Stimulated activated naive CD4-positive, alpha-beta T cell (primary cell): ENCODE measurements at regions not wholly inside any gene's neighbourhood (a gene's known extent, or its start where the extent isn't known, plus 50 kb on each side); places are given as distances from the start of the nearest gene placed in this dataset.

ENCODE experiments used
- DNase-seq, 6 experiments: peaks; one replicate each; lab custom pipeline; 2025; lab: John Stamatoyannopoulos, UW

DNA sequence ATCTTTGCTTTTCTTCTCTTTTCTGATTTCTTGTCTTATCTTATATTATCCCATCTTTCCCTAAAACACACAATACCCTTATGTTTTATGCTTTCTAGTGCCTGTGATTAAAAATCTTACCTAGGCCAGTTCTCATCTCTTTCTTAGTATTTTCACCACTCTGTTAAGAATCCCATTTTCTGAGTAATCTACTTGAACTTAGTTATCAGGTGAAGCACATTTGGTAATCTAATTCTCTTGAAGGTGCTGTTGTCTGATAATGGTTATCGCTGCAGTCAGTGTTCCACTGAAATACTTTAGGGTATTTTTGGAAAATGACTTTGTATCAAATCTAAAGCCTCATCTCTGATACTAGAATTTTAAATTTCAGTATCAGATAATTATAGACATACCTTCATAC, 192.5 kb upstream of the MAN1A1 start:
- DNase-seq: no peak

DNA sequence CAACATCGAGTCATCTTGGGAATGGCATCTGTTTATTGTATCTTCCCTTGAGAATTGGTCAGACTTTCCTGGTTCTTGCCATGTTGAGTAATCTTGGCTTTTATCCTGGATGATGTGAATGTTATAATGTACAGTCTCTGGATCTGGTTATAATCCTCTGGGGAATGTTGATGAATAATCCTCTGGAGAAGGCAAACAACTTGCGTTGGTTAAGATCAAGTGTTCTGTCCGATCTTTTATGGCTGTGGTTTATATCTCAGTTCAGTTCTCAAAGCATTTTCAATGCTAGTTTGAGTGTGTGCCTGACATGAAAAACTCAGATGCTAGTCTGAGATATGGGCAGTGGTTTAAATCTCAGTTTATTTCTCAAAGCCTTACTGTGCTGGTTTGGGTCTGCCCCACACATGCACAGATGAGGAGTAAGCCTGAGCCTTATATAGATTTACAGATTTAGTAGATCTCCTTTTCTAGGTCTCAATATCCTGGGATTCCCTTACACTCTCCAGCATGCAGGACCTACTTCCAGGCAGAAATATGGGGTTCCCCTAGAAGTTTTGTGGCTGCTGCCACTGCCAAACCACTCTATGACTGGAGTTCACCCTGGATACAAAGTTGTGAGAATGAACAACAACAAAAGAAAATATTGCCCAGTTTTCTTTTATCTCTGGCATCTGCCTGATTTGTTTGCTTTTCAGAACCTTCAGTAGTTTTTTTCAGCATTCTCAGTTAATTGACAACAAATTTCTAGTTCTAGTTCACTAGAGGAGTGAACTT, 191.8 kb upstream of the MAN1A1 start:
- no peak for DNase-seq

DNA sequence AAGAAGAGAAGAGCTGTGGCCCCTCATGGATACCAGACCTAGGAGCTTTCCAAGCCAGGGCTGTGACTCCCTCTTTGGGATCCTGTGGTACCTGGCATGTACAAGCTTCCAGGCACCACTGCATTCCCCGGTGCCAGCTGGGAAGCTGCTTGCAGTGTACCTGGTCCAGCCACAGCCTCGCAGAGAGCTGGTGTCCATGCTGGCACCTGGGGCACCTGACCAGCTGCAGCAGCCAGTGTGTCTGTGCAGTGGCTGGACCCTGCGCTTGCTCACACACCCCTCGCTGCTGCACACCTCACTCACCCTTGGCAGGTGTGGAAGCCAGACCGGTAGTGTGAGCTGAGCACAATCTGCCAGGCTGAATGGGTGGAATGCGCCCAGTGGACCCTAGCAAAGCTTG, 190.9 kb upstream of the MAN1A1 start:
- no peak for DNase-seq

DNA sequence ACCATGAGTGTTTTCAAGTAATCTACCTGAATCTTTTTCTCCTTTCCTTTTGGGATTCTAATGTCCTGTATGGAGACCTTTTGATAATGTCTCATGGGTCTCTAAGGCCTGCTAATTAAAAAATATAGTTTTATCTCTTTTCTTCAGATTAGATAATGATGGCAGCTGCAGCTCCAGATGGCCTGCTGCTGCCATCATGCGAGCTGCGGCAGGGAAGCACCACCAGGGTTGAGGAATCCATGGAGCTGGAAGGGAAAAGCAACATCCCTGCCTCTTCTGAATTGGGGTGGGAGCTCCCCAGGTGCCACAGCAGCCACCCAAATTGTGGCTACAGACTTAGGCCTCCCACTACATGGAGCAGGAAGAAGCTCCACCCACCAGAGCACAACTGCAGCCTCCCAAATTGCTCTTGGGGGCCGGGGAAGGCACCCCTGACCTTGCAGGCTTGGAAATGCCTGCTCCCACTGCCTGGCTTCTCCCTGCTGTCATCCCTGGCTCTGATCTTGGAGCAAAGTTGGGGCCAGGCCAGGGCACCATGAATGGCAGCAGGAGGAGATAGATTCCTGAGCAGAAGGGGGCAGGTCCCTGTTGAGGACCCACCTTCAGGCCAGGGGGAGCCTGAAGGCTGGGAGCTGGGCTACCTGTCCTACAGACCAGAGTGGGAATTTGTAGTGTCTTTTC, 189.6 kb upstream of the MAN1A1 start:
- no peak for DNase-seq

DNA sequence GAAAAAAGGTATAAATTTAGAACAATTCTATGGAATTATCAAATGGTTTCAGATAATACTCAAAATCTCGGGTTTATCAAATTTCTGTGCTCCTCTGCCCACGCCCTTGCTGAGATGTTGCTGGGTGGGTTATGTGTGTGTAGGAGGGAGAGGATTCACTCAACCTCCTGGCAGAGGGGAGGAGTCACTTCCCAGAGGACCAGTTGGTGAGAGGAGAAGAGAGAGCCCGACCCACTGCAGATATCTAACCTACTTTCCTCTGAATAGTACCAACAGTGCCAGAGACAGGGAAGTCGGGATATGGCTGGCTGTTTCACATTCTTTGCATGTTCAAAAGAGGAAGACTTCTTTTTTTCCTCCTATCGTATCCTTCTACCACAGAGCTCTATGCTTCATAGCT, 187.1 kb upstream of the MAN1A1 start:
- no peak for DNase-seq

DNA sequence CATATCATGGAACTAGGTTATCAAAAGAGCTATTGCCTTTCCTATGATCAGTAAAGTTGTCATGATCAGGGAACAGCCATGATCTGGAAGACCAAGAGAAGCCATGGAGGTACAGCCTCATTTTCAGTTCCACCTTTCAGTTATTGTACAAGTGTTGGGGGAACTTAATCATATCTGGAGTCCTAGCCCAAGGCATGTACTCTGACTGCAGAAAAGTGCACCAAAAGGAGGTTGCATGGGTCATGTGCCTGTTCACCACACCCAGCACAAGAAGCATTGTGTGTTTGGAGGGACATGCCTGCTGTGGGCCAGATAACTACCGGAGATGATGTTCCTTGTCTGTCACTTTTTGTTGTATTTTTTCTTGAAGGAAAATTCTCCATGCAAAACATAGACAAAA, 185.8 kb upstream of the MAN1A1 start:
- DNase-seq: no peak

DNA sequence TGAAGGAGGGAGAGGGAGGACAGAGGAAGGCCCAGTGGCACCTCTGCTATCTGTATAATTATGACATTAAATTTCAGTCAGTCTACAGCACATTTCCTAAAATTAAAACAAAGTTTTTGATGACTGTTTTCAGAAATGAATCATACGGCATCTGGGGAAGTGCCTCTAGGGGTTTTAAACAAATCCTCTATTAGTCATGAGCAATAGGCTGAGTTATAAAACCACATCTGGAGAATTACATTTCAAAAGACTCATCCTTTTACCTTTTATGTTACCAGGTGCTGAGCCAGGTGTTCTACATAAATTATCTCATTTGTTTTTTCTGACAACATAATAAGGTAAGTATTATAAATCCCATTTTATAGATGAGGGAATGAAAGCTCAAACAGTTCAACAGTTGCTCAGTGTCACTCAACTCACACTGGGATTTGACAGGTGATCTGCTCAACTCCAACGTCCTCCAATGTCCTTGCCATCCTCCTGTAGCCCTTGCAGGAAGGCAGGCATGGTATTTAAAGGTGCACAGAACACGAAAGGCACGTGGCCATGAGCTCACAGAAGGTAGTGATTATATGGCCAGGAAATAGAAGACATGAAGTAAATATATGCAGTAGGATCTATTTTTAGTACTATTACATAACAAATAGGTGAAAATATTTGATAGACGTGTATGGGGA, 184.2 kb upstream of the MAN1A1 start:
- DNase-seq: no peak

DNA sequence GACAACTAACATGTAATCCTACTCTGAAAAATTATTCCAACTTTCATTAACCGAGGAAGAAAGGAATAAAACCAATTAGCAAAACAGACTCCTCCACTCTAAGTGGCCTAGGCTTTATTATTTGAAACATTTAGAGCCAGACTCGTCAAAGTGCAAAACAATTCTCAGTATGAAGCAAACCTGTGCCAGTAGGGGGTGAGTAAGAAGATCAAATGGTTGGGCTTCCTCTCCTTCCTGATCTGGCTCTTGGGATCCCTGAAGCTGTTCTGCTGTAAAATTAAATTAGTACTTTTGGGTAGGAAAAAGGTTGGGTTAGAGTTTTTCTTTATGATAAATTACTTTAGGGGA, 177.6 kb upstream of the MAN1A1 start:
- DNase-seq: no peak

DNA sequence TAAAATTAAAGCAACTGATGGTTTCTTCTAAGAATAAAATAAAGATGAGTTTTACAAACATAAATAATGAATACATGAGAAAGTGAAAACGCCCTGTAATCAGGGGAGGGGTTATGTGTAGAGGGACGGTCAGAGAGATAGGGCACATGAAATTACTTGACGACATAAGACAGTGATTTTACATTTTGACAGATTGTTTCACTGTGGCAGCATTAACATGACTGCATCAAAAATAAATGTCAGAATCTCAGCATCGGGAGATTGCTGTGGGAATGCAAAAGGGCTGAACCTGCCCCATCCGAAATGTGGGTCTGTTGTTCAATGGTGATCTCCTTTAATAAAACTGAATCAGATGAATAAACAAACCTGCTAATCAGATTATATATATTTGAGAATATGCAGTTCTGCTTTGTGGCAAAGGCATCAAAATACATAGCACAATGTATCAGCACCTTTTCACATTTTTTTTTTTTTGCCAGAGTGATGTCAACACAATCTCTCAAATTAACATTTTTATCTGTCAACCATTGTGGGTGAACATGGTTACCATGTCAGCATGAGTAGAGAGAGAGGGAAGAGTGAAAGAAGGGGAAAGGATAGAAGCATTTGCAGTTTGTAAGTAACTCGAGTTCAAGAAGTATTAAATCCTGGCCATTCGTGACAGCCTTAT, 177.1 kb upstream of the MAN1A1 start:
- no peak for DNase-seq

DNA sequence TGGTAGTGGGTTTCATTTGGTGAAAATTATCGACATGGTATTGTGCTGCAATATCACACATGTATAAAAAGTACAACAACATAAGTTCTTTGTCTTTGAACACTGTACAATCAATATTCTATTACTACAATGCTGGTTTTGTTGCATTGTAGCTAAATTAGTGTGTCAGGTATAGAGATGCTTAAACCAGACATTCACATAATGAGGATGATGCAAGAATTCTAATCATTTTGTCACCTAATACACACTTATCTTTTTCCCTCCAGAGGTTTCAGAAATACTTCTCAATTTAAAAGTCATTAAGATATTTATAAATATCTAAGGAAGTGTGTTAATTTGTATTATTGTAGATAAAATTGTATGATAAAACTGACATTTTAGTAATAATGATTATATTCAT, 174.8 kb upstream of the MAN1A1 start:
- no peak for DNase-seq

DNA sequence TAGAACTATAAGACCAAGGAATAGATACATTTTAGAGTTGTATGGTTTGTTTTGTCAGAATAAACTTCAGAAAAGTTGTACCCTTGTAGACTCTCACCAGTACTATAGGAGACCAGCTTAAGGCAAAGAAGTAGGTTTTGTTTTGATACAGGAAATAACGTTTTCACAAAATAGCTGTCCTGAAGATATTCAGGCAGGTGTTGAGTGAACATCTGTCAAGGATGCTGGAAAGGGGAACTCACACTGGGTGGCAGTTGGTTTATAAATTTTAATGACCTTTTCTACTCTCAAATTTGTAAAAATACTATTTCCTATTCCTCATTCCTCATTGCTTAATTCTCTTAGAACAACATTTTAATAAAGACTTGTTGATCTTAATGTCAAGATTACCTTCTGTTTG, 174.0 kb upstream of the MAN1A1 start:
- no peak for DNase-seq

DNA sequence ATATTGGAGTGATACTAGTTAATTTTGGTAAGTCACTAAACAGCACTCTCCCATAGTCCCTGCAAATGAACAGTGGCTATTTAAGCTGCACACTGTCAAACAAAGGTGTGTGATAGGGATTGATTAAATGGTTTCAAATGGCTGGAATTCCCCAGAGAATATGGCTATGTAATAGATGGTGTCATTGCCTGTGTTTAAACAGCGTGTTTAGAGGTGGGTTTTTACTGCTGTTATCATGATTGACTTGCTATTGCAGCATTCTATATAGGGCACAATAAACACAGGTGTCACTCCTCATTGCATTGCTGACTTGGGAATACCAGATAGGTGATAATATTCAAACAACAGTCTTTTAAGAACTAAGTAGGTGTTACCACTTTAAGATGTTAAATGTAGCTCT, 171.7 kb upstream of the MAN1A1 start:
- DNase-seq: no peak

DNA sequence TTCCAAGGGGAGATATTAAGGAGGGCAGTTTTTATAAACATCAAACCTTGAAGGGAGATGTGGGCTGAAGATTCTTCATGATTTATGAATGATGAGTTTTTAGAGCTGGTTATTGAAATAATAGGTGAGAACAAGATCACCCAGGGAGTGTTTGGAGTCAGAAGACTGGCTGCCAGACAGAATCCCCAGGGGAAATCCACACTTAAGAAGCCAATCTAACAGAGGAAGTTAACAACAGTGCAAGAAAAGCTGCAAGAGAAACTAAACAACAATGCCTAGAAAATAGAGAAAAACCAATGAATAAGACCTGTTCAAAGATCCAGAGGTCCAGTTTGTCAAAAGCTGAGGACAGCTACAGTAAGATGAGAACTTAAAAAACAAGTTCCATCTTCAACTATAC, 167.9 kb upstream of the MAN1A1 start:
- DNase-seq: no peak

DNA sequence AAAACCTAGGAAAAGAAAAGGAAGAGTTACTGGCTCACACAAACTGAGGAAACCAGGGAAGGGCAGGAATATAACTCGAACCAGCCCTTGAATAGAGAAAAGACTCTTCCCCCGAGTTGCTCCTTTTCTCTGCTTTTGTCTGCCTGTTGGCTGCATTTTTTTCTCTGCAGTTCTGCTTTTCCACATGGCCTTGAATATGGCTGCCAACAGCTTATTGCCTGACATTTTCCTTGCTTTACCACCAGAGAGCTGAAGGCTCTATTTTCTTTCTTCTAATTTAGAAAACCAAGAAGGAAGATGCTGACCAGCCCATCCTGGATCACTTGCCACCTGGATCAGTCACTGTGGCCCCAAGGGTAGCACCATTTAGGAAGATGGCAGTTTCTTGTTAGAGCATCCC, 164.8 kb upstream of the MAN1A1 start:
- no peak for DNase-seq

DNA sequence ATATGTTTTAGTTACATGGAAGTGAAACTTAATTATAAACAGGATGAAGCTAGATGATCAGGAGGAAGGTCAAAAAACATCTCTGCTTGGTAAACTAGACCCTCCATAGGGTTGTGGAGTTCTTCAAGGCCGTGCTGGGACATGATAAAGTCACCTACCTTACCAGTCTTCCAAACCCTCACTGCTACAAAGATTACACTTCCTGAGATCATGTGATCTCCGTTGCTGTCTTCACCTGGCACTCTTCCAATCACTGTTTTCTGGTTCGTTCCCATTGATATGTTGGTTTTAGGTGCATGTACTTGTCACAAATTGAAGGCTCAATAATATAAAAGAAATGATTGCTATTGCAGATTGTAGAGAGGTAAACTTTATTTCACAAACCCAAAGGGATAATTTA, 161.5 kb upstream of the MAN1A1 start:
- DNase-seq: no peak

DNA sequence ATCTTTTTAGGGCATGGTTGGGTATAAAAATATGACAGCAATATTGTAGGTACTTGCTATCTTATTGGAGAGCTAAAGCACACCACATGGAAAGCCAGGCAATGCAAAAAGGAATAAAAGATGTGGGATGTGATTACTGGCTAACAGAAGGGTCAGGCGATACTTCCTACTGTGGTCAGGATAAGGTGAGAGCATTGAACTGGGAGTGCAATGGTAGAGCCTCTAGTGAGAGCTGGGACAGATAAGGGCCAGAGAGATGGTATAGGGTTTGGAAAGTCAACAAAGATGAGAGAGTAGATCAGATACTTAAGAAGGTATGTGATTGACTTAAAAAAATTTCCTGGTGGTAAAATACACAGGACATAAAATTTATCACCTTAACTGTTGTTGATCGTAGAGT, 160.7 kb upstream of the MAN1A1 start:
- no peak for DNase-seq

DNA sequence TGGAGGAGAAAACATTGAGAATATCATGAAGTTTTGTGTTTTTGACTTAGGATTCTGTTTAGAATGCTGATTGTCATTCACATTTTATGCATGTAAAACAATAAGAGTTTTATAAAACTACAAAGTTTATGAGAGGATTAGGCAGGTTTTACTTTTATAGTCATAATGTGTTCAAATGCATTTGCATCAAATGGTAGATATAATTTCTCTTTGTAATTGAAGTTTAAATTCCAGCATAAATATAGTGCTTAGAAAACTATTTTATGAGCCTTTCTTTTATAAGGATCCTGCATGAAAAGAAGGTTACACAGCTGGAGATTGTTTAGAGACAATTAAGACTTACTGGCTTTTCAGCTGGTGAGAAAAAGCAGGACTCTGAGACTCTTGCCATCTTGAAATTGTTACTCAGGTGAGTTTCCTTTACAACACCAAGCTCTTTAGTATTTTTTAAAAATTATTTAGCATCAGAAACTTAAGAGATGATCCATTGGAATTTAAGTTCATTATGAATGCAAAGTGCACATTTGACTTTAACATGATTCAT, 157.1 kb upstream of the MAN1A1 start:
- DNase-seq: no peak

DNA sequence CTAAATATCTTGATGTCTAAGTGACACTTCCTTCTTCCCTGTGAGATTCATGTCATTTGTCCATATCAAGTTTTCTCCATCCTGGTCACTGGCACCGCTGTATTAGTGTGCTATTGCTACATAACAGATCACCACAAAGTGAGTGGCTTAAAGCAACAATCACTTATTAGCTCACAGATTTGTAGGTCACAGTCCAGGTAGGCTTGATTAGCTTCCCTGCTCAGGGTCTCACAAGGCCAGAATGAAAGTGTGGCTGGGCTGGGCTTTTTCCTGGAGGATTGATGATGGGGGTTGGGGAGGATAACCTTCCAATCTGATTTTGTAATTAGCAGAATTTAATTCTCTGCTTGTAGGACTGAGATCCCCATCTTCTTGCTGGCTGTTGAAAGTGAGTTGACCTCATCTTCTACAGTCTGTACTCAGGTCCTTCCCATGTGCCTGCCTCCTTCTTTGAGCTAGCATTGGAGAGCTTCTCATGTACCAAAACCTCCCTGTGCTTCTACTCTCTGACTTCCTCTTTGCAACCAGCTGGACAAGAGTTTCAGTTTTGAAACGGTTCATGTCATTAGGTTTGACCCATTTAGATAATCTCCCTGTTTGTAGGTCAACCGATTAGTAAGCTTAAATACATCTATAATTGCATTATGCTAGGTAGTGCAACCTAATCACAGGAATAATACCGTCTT, 152.4 kb upstream of the MAN1A1 start:
- no peak for DNase-seq

DNA sequence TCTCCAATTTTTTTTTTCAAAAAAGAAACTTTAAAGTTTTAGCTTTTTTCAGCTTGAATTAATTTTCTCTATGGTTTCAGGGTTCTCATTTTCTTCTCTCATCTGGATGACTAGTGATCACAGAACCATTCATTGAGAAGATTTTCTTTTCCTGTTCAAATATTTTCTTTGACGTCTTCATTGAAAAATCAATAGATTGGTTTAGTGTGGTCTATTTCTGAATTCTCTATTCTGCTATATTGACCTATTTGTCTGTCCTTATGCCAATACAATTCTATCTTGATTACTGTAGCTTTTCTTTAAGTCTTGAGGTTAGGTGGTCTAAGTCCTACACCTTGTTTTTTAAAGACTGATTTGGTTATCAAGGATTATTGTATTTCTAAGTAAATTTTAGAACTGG, 150.2 kb upstream of the MAN1A1 start:
- DNase-seq: no peak

DNA sequence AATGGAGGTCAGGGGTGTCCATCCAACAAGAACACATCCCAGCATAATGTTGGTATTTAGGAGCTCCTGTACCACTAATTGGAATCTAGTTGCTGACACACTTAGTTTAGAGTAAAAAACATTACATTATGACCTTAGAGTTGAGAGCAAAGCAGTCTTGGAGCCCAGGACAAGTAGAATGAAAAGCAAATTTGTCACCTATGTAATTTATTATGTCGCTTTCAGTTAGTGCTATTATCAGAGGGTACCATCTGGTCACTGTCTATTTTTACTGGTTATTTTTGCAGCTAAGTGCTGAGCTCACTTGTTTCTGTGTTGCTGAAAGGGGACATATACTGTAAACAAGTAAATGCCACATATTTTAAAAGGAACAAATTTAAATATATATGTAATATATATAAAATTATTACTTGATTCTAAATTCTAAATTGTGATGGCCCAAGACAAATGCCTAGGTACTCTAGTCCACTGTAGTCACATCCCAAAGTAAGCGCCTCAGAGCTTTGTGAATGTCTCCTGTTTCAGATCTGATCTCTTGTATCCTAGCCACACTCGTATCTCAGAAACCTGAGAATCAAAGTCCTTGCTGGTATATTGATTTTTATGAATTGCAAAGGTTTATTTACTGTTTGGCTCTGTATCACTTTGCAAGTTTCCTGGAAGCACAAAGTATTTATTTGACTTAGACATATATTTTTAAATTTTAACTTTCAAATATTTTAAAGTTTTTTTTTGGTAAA, 148.6 kb upstream of the MAN1A1 start:
- no peak for DNase-seq

DNA sequence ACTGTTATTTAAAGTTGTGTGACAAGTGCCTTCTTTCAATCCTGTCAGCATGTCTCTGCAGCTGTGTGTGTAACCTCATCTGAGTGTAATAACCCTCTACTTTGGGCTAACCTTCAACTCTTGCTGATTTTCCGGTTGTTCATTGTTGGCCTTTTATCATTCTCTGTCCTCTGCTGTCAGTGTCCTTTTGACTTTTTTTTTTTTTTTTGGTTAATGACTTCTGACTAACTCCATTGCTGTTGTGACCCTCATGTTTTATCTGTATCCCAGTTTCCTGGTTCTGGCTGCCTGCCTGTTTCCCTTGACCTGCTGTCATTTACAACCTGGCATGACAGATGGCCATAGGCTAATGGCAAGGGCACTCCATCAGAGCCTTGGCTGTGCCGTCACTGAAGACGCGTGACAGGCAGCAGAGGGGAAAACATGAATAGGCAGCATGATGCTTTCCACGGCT, 145.7 kb upstream of the MAN1A1 start:
- DNase-seq: no peak
